Right lobe of liver (tissue), 4 donors: ENCODE measurements at regions not wholly inside any gene's neighbourhood (a gene's known extent, or its start where the extent isn't known, plus 50 kb on each side); places are given as distances from the start of the nearest gene placed in this dataset.

Experiments
- POLR2A ChIP-seq: fragments of 450-650 bp; IDR thresholded peaks from one replicate; pipeline ENCODE4 v1.6.1; 2017; ENCODE audit warnings: antibody characterized with exemption, mild to moderate bottlenecking
- TF ChIP-seq, protein P1 (sequence below), 4 donors: fragments of 200-600 bp in 3 of 4; fragments of 450-650 bp in 1 of 4; IDR thresholded peaks; one replicate each; pipeline versions ENCODE4 v1.5.1 to v1.8.0; 2016 to 2022; ENCODE audit warnings: antibody characterized with exemption in 4 of 4, mild to moderate bottlenecking in 2 of 4
- donor health status: DM: no; HTN: no; CAD: no.
- donor health status: DM: no; HTN: no; CAD: no.
- donor health status: DM: no; HTN: yes; CAD: no.

DNA sequence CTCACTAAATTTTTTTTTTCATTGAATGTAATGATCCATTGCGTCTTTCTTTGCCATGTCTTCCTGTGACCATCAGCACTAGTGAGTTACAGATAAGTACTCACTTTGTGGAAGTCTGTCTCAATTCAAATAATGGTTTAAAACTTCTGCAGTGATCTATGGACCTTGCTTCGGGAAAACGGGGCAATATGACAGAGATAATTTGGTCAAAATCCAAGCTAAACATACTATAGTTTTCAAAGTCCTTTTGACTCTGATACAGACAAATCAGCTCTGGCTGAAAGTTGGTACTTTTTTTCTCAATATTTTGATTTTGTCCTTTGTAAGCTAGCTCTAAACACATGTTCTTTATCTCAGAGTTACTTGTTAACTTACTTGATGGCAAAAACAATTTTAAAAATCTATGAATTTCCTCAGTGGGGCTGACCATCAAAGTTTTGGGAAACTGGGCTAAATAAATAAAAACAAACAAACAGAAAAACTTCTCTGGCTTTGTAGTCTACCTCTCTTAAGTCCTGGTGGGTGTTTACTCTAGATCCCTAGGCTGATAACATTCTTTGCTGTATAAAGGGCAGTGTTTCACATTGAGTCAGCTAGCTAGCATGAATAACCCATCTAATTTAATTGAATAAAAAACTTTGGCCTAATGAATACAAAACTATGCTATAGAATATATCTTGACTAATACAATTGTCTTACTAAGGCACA lies 327.6 kb downstream of the RDH14 start:
- TF ChIP-seq, protein P1, sequence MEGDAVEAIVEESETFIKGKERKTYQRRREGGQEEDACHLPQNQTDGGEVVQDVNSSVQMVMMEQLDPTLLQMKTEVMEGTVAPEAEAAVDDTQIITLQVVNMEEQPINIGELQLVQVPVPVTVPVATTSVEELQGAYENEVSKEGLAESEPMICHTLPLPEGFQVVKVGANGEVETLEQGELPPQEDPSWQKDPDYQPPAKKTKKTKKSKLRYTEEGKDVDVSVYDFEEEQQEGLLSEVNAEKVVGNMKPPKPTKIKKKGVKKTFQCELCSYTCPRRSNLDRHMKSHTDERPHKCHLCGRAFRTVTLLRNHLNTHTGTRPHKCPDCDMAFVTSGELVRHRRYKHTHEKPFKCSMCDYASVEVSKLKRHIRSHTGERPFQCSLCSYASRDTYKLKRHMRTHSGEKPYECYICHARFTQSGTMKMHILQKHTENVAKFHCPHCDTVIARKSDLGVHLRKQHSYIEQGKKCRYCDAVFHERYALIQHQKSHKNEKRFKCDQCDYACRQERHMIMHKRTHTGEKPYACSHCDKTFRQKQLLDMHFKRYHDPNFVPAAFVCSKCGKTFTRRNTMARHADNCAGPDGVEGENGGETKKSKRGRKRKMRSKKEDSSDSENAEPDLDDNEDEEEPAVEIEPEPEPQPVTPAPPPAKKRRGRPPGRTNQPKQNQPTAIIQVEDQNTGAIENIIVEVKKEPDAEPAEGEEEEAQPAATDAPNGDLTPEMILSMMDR (IDR thresholded peaks at IDR 0.05), result no peak
- no peak for TF ChIP-seq POLR2A
